NCI-H345 treated with DMSO at 0.1 percent for 48 hours (cell line): ENCODE measurements at regions not wholly inside any gene's neighbourhood (a gene's known extent, or its start where the extent isn't known, plus 50 kb on each side); places are given as distances from the start of the nearest gene placed in this dataset.
"Not testable (repeated sequence)": the region's sequence is repeated elsewhere in the genome, so short reads cannot be mapped to it uniquely, and the experiment has no call there.

Experiments used
- DNase-seq: peaks from one replicate; lab custom pipeline; 2025; ENCODE audit not compliant: unreplicated experiment; lab: John Stamatoyannopoulos, UW

DNA sequence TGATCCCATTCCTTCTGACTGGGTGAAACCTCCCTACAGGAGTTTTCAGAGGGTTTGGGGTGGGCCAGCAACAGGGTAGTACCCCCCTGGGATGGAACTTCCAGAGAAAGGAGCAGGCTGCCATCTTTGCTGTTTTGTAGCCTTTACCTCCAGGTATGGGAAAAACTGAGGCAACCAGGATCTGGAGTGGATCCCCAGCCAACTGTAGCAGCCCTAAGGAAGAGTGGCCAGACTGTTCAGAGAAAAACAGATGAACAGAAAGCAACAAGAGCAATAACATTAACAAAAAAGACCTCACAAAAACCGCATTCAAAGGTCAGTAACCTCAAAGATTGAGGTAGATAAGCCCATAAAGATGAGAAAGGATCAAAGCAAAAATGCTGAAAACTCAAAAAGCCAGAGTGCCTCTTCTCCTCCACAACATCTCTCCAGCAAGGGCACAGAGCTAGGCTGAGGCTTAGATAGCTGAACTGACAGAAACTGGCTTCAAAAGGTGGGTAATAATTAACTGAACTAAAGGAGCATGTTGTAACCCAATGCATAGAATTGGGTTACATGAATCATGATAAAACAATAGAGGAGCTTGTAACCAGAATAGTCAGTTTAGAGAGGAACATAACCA is 1288.6 kb upstream of the CNTN5 start:
- DNase-seq = no peak

DNA sequence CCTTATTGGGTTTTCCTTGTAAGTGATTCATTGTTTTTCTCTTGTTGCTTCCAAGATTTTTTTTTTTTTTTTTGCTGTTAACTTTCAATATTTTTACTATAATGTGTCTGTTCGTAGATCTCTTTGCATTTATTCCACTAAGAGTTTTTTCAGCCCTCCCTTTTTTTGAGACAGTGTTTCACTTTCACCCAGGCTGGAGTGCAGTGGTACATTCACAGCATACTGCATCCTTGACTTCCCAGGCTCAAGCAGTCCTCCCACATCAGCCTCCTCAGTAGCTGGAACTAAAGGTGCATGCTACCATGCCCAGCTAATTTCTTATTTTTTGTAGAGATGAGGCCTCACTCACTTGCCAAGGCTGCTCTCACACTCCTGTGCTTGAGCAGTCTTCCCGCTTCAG is 1282.0 kb upstream of the CNTN5 start:
- DNase-seq = no peak

DNA sequence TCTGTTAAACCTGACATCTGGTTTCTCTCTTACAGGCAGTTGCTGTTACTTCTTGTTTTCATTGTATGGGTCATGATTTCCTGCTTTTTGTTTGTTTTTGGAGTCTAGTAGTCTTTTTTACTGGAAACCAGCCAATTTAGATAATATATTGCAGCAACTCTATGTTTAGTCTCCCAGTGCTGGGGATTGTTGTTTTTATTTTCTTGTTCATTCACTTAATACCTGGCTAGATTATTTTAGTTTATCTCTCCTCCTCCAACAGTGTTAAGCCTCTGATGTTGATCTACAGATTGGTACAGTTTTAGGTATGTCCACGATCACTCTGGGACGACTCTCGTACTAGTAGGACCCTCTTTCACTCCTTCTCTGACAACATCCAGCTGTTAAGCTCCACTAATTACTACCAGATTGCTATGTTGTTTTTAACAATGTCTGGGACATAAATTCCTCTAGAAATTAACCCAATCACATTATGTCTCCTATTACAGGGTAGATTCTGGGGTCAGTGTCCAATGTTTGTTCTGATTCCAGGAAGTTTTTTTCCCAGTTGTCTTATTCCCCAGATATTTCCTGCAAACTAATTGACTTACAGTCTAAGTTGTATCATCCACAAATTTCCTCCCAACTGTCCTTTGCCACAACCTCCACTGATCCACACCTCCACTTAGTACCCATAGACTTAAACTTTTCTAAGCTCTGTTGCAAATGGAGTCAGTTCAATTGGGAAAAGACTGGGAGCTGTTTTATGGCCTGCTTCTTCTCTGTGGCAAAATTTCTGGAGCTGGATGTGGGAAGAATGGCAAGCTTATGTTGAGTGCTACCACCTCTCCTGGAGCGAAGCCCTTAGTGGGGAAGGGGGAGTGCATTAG is 1280.6 kb upstream of the CNTN5 start:
- no peak for DNase-seq

DNA sequence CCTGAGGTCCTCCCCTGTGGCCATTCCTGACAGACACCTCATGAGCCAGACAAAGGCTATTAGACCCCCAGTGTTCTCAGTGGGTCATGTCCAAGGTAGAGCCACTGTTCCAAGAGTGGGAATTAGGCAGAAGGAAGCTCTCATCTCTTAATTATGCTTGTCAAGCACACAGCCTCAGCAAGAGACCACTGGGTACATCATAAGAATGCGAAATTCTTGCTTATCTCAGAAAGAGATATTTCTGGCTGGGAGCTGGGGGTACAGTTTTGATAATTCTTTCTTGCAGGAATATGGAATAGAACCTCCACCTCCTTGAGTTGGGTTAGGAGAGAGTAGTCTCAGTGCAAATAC is 1280.0 kb upstream of the CNTN5 start:
- DNase-seq = no peak

DNA sequence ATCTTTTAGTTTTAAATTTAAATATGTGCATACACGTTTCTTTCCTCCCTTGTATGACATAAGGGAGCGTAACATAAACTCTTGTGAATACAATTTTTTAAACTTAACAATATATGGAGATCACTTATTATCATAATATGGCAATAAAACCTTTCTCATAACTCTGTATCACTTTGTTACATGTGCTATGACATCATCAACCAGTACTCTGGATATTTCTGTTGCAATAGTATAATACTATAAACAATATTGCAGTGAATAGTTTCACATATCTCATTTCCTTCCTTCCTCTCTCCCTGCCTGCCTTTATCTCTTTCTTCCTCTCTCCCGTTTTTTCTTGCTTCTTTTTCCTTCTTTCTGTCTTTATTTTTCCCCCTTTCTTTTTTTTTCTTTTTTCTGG is 1278.0 kb upstream of the CNTN5 start:
- DNase-seq = no peak

DNA sequence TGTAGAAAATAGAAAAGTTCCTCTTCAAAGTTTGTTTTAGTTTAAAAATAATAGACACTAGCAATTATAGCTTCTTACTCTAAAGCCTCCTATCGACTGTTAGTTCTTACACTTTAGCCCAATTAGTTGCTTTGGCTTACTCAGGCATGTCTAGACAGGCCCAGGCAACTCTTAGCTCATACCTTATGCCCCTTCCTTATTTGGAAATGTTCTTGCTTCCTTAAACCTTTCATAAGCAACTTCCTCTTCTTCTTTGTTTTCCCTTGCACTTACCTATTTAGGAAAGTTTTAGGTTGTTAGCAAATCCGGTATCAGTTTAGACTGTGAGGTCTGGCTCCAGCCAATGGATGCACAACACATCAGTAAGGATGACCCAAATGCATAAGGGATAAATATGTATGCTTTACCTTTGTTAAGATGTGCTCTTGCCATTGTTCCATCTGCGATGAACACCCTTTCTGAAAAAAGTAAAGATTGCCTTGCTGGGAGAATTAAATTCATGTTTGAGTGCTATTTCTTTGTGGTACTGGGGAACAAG is 1277.5 kb upstream of the CNTN5 start:
- no peak for DNase-seq

DNA sequence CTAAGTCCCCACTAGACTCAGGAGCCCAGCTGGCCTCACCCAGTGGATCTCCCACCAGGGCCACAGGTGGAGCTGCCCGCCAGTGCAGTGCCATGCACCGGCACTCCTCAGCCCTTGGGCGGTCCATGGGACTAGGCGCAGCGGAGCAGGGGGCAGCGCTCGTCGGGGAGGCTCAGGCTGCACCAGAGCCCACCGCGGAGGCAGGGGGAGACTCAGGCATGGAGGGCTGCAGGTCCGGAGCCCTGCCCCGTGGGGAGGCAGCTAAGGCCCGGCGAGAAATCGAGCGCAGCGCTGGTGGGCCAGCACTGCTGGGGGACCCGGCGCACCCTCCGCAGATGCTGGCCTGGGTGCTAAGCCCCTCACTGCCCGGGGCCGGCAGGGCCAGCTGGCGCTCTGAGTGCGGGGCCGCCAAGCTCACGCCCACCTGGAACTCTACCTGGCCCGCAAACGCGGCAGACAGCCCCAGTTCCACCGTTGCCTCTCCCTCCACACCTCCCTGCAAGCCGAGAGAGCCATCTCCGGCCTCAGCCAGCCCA is 1275.2 kb upstream of the CNTN5 start:
- no peak for DNase-seq

DNA sequence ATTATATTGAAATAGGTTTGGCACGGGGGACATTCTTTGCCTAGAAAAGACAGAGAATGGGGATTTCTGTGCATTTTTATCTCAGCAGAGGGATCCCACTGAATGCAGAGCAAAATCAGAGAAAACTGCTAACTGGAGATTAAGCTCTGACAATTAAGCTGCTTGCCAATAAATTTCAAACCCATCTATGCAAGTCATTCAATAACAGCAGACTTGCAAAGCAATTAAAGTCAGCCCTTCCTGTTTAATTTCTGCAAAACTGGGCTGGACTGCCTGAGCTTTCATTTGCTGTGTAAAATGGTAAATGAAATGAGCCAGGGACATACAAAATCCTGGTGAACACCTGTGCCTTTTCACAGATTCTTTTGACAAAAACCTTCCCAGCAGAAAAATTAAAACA is 1273.9 kb upstream of the CNTN5 start:
- no peak for DNase-seq

DNA sequence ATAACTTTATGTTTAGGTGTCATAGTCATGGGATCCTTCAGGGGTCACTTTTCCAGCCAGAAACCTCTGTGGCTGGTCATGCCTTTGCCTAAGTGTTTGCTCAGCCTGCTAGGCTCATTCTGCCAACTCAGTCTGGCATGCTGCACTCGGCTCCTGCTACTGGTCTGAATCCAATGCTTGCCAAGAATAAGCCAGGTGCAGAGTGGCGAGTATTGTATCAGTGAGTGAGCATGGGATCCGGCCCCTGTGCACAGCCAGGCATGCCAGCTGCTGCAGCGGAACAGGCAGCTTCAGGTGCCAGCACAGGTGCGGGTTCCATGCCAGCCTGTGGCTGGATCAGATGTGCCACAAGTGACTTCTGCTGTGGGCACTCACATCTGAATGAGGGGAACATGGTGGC is 1269.3 kb upstream of the CNTN5 start:
- DNase-seq = peak; percentile 74

DNA sequence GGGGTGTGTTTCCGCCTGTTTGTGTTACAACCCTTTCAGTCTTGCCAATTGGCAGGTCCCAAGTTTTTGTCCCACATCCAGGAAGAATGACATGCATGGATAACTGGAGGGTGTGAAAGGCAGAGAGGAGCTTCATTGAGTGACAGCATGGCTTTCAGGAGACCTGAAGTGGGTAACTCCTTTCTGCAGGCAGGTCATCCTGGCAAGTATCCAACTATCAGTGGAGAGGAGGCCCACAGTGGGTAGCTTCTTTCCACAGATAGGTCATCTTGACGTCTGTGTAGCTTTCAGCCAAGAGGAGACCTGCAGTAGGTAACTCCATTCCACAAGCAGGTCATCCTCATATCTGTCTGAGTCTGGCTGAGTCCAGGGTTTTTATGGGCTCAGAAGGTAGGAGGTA is 1268.8 kb upstream of the CNTN5 start:
- DNase-seq = no peak

DNA sequence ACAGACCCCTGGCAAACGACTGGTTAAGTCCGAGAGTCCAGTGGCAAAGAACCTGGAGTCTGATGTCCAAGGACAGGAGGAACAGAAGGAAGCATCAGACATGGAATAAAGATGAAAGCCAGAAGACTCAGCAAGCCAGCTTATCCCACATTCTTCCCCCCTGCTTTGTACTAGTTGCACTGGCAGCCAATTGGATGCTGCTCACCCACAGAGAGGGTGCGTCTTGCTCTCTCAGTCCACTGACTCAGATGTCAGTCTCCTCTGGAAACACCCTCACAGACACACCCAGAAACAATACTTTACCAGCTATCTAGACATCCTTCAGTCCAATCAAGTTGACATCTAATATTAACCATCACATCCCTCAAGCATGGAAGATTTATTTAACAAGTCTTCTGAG is 1265.8 kb upstream of the CNTN5 start:
- no peak for DNase-seq

DNA sequence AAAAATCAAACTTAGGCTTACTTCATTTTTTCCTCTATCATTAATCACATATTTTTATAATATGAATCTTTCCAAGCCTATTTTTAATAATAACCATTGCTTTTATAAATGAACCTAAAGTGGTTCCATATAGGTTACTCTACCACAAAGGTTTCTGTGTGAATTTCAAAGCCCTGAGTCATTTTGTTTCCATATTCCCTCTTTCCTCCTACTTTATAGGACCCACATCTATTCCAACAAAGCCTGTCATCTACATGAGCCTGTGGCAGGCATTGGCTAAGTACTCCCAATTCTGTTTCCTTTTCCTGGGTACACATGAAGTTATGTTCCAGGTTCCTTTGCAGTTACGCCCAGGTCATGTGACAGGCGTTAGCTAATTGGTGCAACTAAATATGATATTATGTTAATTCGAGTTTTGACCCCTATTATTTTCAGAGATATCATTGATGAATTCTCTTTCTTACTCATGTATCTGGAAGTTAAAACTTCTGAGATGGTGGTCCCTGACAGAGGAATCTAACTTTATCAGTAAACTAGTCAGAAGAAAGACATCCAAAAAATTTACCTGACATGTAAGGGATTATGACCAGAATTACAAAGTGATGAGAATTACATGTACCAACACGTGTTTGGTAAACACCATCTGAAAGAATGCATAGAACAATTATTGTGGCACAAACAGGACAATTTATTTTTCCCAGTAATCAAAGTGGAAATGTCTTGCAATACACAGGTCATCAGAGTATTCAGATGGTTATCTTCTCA is 1264.0 kb upstream of the CNTN5 start:
- no peak for DNase-seq

DNA sequence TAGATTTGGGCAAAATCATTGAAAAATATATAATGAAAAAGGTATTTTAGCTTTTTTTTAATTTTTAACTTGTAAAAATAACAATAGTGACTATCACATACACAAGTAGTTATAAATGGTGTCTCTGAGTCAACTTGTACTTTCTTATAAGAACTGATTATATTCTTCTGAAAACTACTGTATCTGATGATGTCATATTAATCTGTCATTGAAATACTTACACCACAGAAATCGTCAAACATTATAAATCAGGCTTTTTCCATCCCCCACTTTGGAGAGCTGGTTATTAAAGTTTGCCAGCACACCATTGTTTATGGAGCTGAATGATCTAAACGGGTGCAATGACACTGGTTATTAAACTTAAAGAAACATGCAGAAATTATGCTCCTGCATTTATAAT is 1259.6 kb upstream of the CNTN5 start:
- no peak for DNase-seq

DNA sequence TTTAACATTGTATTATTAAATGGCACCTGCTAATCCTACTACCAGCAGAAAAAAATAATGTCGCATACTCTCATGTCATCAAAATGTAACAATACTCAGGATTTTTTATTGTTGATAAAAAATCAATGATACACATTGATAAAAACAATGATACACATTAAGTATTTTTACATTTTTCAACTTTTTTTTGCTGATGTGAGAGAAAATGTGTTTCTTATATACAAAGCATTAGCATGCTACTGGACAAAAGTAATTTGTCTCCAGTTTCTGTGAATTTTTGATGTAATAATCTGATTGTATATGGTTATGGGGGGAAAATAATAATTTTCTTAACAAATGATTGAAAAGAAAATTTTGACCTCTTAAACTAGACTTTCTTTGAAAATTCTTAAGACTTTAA is 1256.6 kb upstream of the CNTN5 start:
- DNase-seq = no peak

DNA sequence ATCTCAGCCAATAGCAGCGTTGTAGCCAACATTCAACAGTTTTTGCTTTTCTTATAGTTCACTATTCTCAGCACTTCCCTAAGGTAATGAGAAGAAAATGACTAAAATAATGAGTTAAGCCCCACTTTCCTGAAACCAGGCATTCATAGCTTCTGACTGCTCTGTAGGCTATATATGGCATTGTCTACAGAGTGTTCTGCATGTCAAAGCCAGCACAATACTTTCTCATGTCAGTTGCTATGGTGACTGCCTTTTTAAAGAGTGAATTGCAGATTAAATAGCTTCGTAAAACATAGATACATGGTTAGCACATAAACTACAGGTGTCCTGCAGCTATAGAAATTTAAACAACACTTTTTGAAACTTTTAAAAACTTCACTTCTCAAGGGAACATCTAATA is 1256.1 kb upstream of the CNTN5 start:
- DNase-seq = no peak

DNA sequence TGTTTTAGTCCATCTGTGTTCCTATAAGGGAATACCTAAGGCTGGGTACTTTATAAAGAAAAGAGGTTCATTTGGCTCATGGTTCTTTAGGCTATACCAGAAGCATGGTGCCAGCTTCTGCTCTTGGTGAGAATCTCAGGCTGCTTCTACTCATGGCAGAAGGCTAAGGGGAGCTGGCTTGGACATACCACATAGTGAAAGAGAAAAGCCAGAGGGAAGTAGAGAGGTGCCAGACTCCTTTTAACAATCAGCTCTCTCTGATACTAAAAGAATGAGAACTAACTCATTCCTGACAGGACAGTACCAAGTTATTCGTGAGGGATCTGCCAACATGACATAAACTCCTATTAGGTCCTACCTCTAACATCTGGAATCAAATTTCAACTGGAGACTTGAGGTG is 1250.2 kb upstream of the CNTN5 start:
- no peak for DNase-seq

DNA sequence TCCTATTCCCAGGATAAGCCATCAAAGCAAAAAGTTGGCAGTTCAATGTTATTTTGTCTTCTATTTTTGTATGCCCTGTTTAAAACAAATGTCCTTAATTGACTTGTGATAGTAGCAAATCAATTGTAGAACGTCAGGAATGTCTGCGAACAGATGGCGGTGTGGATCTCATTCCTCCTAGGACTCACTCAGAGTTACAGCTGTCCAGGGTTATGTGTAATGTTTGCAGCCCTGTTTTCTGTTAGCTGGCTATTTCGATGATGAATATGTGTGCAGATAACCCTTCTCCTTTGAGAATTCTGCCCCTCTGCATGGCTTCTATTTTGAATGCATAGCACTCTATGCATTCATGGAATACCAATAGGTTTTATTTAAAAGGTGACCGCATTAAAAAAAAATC is 1248.0 kb upstream of the CNTN5 start:
- DNase-seq = no peak

DNA sequence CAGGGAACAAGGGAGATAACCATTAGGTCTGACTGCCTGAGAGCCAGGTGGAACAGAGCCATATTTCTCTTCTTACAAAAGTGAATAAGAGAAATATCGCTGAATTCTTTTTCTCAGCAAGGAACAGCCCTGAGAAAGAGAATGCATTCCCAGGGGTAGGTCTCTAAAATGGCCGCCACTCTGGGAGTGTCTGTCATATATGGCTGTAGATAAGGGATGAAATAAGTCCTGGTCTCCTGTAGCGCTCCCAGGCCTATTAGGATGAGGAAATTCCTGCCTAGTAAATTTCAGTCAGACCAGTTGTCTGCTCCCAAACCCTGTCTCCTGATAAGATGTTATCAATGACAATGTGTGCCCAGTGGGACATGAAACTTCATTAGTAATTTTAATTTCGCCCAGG is 1236.4 kb upstream of the CNTN5 start:
- DNase-seq = not testable (repeated sequence)

DNA sequence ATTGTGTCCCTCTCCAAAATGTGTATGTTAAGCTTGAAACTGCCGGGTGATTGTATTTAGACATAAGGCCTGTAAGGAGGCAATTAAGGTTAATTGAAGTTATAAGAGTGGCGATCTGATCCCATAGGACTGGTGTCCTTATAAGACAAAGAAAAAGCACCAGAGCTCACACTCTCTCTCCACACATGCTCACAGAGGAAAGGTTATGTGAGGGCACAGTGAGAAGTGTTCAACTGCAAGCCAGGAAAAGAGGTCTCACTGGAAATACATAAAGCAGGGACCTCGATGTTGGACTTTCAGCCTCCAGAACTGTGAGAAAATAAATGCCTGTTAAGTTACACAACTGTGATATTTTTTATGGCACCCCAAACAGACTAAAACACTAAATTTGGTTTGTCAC is 1233.8 kb upstream of the CNTN5 start:
- DNase-seq = no peak

DNA sequence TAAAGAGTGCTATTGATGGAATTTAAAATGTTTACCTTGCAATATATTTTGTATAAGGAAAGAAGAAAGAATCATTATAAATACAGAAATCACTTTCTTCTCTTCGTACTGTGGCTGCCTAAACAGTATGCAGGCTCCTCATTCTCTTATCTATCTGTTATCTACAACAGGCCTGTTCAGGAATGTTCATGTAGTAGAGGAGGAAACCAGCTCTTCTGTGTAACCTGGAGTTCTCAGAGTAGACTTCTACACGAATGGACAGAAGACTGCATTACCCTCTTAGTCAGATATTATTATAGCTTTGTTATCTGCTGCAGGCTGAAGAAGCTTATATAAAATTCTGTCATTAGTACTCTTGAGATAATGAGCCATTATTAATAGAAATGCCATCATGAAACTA is 1225.9 kb upstream of the CNTN5 start:
- no peak for DNase-seq

DNA sequence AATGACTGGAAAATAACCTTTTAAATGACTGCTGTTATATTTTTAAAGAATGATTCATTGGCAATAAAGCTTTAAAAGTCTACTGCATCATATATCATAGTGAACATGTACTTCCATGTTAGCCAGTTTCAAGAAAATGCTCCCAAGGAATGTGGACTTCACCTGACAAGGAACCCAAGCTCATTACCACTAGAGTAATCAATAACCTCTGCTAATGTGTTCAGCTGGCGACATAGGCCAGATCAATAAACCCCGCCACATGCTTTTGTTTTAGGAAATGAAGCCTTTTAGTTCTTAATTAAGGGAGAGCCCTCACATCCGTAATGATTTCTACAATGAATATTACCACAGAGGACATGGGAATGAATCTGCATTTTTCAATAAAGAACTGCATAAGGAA is 1219.9 kb upstream of the CNTN5 start:
- no peak for DNase-seq
